Trophoblast cell (in vitro differentiated cells and primary cell): ENCODE measurements at regions not wholly inside any gene's neighbourhood (a gene's known extent, or its start where the extent isn't known, plus 50 kb on each side); places are given as distances from the start of the nearest gene placed in this dataset.

Experiments used
- DNase-seq, 2 donors: peaks; one replicate each; pipeline ENCODE4 v3.0.0-alpha.2; 2016
- H2AFZ ChIP-seq: 2 replicates; pipeline ENCODE4 v1.6.1; 2013; ENCODE audit warnings: low read length, moderate library complexity, mild to moderate bottlenecking; ENCODE audit not compliant: insufficient read depth, poor library complexity
- H2AK5ac ChIP-seq: 2 replicates; pipeline ENCODE4 v1.6.1; 2013; ENCODE audit warnings: mild to moderate bottlenecking, low read length
- H2BK120ac ChIP-seq: 2 replicates; pipeline ENCODE4 v1.6.1; 2013; ENCODE audit warnings: low read length, mild to moderate bottlenecking, moderate library complexity; ENCODE audit not compliant: insufficient read depth, poor library complexity
- H2BK12ac ChIP-seq: 2 replicates; pipeline ENCODE4 v1.6.1; 2013; ENCODE audit warnings: mild to moderate bottlenecking, low read length, moderate library complexity
- H2BK5ac ChIP-seq: 2 replicates; pipeline ENCODE4 v1.6.1; 2013; ENCODE audit warnings: low read length, low read depth, moderate library complexity, mild to moderate bottlenecking; ENCODE audit not compliant: poor library complexity
- H3K14ac ChIP-seq: 2 replicates; pipeline ENCODE4 v1.6.1; 2013; ENCODE audit warnings: mild to moderate bottlenecking, low read length
- H3K18ac ChIP-seq: 2 replicates; pipeline ENCODE4 v1.6.1; 2013; ENCODE audit warnings: mild to moderate bottlenecking, low read length
- H3K23ac ChIP-seq: 2 replicates; pipeline ENCODE4 v1.6.1; 2013; ENCODE audit warnings: low read length
- H3K27ac ChIP-seq: 2 replicates; pipeline ENCODE4 v1.5.1; 2013; ENCODE audit warnings: low read depth, mild to moderate bottlenecking, inconsistent platforms, low read length, moderate library complexity
- H3K27me3 ChIP-seq: 2 replicates; pipeline ENCODE4 v1.6.1; 2013; ENCODE audit warnings: inconsistent platforms, mild to moderate bottlenecking, low read length, moderate library complexity; ENCODE audit not compliant: insufficient read depth
- H3K36me3 ChIP-seq, 2 experiments: 1 replicate in 1 of 2; 2 replicates in 1 of 2; pipeline ENCODE4 v1.6.1; 2013; ENCODE audit warnings: low read length in 2 of 2, mild to moderate bottlenecking in 2 of 2, moderate library complexity in 1 of 2; ENCODE audit not compliant: insufficient read depth in 2 of 2, control insufficient read depth in 1 of 2
- H3K4ac ChIP-seq: 2 replicates; pipeline ENCODE4 v1.6.1; 2013; ENCODE audit warnings: low read depth, mild to moderate bottlenecking, low read length, moderate library complexity
- H3K4me1 ChIP-seq, 2 experiments: 1 replicate in 1 of 2; 2 replicates in 1 of 2; pipeline ENCODE4 v1.6.1; 2013; ENCODE audit warnings: low read length in 2 of 2, mild to moderate bottlenecking in 2 of 2, moderate library complexity in 1 of 2; ENCODE audit not compliant: insufficient read depth in 2 of 2, control insufficient read depth in 1 of 2
- H3K4me2 ChIP-seq: 2 replicates; pipeline ENCODE4 v1.6.1; 2013; ENCODE audit warnings: inconsistent platforms, mild to moderate bottlenecking, low read length, moderate library complexity
- H3K4me3 ChIP-seq: 2 replicates; pipeline ENCODE4 v1.5.1; 2013; ENCODE audit warnings: mild to moderate bottlenecking, low read depth, low read length, inconsistent platforms
- H3K79me1 ChIP-seq: one replicate; pipeline ENCODE4 v1.6.1; 2013; ENCODE audit warnings: low read length
- H3K79me2 ChIP-seq: 2 replicates; pipeline ENCODE4 v1.6.1; 2013; ENCODE audit warnings: low read length, mild to moderate bottlenecking; ENCODE audit not compliant: control insufficient read depth, insufficient read depth, poor library complexity
- H3K9ac ChIP-seq: 2 replicates; pipeline ENCODE4 v1.6.1; 2013; ENCODE audit warnings: mild to moderate bottlenecking, low read length
- H3K9me3 ChIP-seq: 2 replicates; pipeline ENCODE4 v1.6.1; 2013; ENCODE audit warnings: low read depth, mild to moderate bottlenecking, control low read depth, inconsistent platforms, low read length; ENCODE audit not compliant: insufficient read depth
- H4K12ac ChIP-seq: 2 replicates; pipeline ENCODE4 v1.6.1; 2013; ENCODE audit warnings: low read depth, mild to moderate bottlenecking, low read length, moderate library complexity
- H4K8ac ChIP-seq: 2 replicates; pipeline ENCODE4 v1.6.1; 2013; ENCODE audit warnings: low read depth, mild to moderate bottlenecking, low read length, moderate library complexity
- H4K91ac ChIP-seq: one replicate; pipeline ENCODE4 v1.6.1; 2013; ENCODE audit warnings: low read depth, mild to moderate bottlenecking, low read length, moderate library complexity
- WGBS: extraction: QIAGEN DNeasy Blood & Tissue Kit; methylation state at CpG from one replicate; pipeline ENCODE4 v1.1.7; 2013; ENCODE audit warnings: missing lambda C conversion rate; ENCODE audit not compliant: insufficient read length, insufficient coverage; ENCODE audit errors: extremely low coverage; 5-methylcytosine and 5-hydroxymethylcytosine counted together

GRCh38 chr21:35244514-35244913 is 195.4 kb upstream of the RUNX1 start:
- H3K36me3 ChIP-seq = no peaks in the 10 kb centered on the region
- no CpG with 5 or more reads among the region's 4 CpGs for WGBS

DNA sequence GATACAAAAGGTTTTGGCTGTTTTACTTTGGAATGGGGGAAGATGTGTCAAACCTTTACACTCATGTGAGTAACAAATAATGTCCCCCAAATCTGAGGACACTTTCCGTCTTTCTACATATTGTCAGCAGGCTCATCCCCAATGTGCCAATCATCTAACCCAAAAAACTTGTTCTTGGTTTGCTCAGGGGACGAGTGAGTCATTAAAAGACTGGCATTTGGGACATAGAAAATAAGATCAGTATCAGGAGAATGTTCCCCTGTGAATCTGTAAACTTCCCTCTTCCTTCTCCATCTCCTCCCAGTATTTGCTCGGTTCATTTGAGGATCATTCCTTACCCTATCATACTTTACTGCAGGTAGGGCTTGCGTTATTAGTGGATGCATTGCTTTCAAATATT is 194.1 kb upstream of the RUNX1 start:
- no peak overlapping the region for H4K91ac ChIP-seq

More at GRCh38 chr21:35244514-35244913, 195.4 kb upstream of the RUNX1 start:
- DNase-seq = no peak
- H3K79me2 ChIP-seq = no peaks in the 10 kb centered on the region
- H3K79me1 ChIP-seq = no peaks in the 10 kb centered on the region
- H4K8ac ChIP-seq = no peak overlapping the region
- H2AFZ ChIP-seq = no peak overlapping the region
- no peaks in the 10 kb centered on the region for H3K9me3 ChIP-seq
- H2BK12ac ChIP-seq = no peak overlapping the region
- H2AK5ac ChIP-seq = no peak overlapping the region
- H2BK120ac ChIP-seq = no peak overlapping the region
- H3K14ac ChIP-seq = no peak overlapping the region
- no peak overlapping the region for H3K27ac ChIP-seq
- H3K27me3 ChIP-seq = no peaks in the 10 kb centered on the region
- no peak overlapping the region for H3K9ac ChIP-seq
- no peak overlapping the region for H4K91ac ChIP-seq
- no peak overlapping the region for H3K4me2 ChIP-seq
- no peak overlapping the region for H3K18ac ChIP-seq
- no peak overlapping the region for H2BK5ac ChIP-seq
- H3K4ac ChIP-seq = no peak overlapping the region
- H3K4me1 ChIP-seq = peaks cover 0 to 2% of the 10 kb centered on the region in 2 experiments
- no peak overlapping the region for H4K12ac ChIP-seq
- H3K4me3 ChIP-seq = no peak overlapping the region
- H3K23ac ChIP-seq = no peak overlapping the region

GRCh38 chr21:35239811-35240219 is 190.7 kb upstream of the RUNX1 start:
- no peak overlapping the region for H3K9ac ChIP-seq
- H3K23ac ChIP-seq = no peak overlapping the region
- H2AK5ac ChIP-seq = no peak overlapping the region
- H3K4me1 ChIP-seq = no peaks in the 10 kb centered on the region
- no peaks in the 10 kb centered on the region for H3K36me3 ChIP-seq
- H3K9me3 ChIP-seq = no peaks in the 10 kb centered on the region
- no peak overlapping the region for H3K4me3 ChIP-seq
- no peak for DNase-seq
- H2AFZ ChIP-seq = no peak overlapping the region
- no peaks in the 10 kb centered on the region for H3K27me3 ChIP-seq
- no peak overlapping the region for H4K91ac ChIP-seq
- H3K18ac ChIP-seq = no peak overlapping the region
- H3K4me2 ChIP-seq = no peak overlapping the region
- WGBS = no CpG with 5 or more reads among the region's 9 CpGs
- no peaks in the 10 kb centered on the region for H3K79me1 ChIP-seq
- no peak overlapping the region for H3K14ac ChIP-seq
- no peak overlapping the region for H3K27ac ChIP-seq
- H4K8ac ChIP-seq = no peak overlapping the region
- H3K79me2 ChIP-seq = no peaks in the 10 kb centered on the region
- no peak overlapping the region for H4K12ac ChIP-seq
- H2BK5ac ChIP-seq = no peak overlapping the region
- H2BK120ac ChIP-seq = no peak overlapping the region
- no peak overlapping the region for H3K4ac ChIP-seq
- H2BK12ac ChIP-seq = no peak overlapping the region

More for the DNA sequence above, 194.1 kb upstream of the RUNX1 start:
- Histone ChIP-seq H3K4me2 (no peak overlapping the region), H3K23ac (no peak overlapping the region), H2AK5ac (no peak overlapping the region), H3K79me2 (no peaks in the 10 kb centered on the region), H2BK12ac (no peak overlapping the region), H3K4ac (no peak overlapping the region), H3K18ac (no peak overlapping the region), H3K9ac (no peak overlapping the region), H3K14ac (no peak overlapping the region), H4K12ac (no peak overlapping the region), H3K4me1 (no peaks in the 10 kb centered on the region), H4K8ac (no peak overlapping the region), H2BK5ac (no peak overlapping the region), H3K9me3 (no peaks in the 10 kb centered on the region), H3K36me3 (no peaks in the 10 kb centered on the region), H3K27me3 (no peaks in the 10 kb centered on the region), H3K79me1 (no peaks in the 10 kb centered on the region), H3K4me3 (no peak overlapping the region), H3K27ac (no peak overlapping the region), H2BK120ac (no peak overlapping the region), H2AFZ (no peak overlapping the region)
- DNase-seq = no peak
- no CpG with 5 or more reads among the region's 4 CpGs for WGBS

DNA sequence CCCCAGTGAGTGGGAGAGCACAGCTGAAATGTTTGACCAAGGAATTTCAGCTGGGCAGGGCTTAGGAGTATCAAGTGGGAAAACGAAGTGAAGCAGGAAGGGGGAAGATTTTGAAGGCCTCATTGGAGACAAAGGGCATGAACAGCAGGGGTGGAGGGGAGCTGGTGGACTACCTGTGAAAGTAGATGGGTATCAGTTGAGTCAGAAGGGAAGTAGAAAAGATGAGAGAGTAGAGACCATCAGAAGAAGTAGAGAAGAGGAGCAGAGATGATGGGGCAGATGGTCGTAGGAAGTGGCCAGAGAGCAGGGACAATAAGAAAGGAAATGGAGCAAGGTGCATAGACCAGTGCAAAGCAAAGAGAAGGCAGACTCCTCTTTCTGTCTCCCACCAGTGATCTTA is 189.0 kb upstream of the RUNX1 start:
- Histone ChIP-seq H3K4me3 (no peak overlapping the region), H4K91ac (no peak overlapping the region), H3K79me1 (no peaks in the 10 kb centered on the region), H4K12ac (no peak overlapping the region), H3K4ac (no peak overlapping the region), H2BK5ac (no peak overlapping the region), H3K14ac (no peak overlapping the region), H3K9ac (no peak overlapping the region), H2AK5ac (no peak overlapping the region), H3K27me3 (no peaks in the 10 kb centered on the region), H2BK120ac (no peak overlapping the region), H3K4me1 (no peaks in the 10 kb centered on the region), H3K18ac (no peak overlapping the region), H4K8ac (no peak overlapping the region), H3K4me2 (no peak overlapping the region), H3K27ac (no peak overlapping the region), H2AFZ (no peak overlapping the region), H3K36me3 (no peaks in the 10 kb centered on the region), H3K23ac (no peak overlapping the region), H3K9me3 (no peaks in the 10 kb centered on the region), H3K79me2 (no peaks in the 10 kb centered on the region), H2BK12ac (no peak overlapping the region)
- WGBS = no CpG with 5 or more reads among the region's 2 CpGs
- no peak for DNase-seq
